Endothelial cell (in vitro differentiated cells): ENCODE measurements at regions not wholly inside any gene's neighbourhood (a gene's known extent, or its start where the extent isn't known, plus 50 kb on each side); places are given as distances from the start of the nearest gene placed in this dataset.

Experiments used
- DNase-seq: peaks from one replicate; pipeline ENCODE4 v3.0.0; 2021; ENCODE audit warnings: low spot score
- H3K27ac Mint-ChIP-seq: one replicate; pipeline ENCODE4 v1.8.0; 2021; ENCODE audit warnings: mixed read lengths, inconsistent platforms; ENCODE audit not compliant: unreplicated experiment
- H3K27me3 Mint-ChIP-seq: one replicate; pipeline ENCODE4 v1.8.0; 2021; ENCODE audit warnings: mild to moderate bottlenecking, moderate library complexity, mixed read lengths, inconsistent platforms; ENCODE audit not compliant: unreplicated experiment
- H3K36me3 Mint-ChIP-seq: one replicate; pipeline ENCODE4 v1.8.0; 2021; ENCODE audit warnings: mild to moderate bottlenecking, low read depth, mixed read lengths, inconsistent platforms; ENCODE audit not compliant: unreplicated experiment
- H3K4me1 Mint-ChIP-seq: one replicate; pipeline ENCODE4 v1.8.0; 2021; ENCODE audit warnings: mild to moderate bottlenecking, mixed read lengths, inconsistent platforms; ENCODE audit not compliant: unreplicated experiment
- H3K4me3 Mint-ChIP-seq: one replicate; pipeline ENCODE4 v1.8.0; 2021; ENCODE audit warnings: mild to moderate bottlenecking, mixed read lengths, inconsistent platforms; ENCODE audit not compliant: unreplicated experiment
- H3K9me3 Mint-ChIP-seq: one replicate; pipeline ENCODE4 v1.8.0; 2021; ENCODE audit warnings: mixed read lengths, inconsistent platforms; ENCODE audit not compliant: unreplicated experiment
- CTCF ChIP-seq: fragments of 200-600 bp; sonication (generic); IDR thresholded peaks from one replicate; pipeline ENCODE4 v1.5.0; 2021; ENCODE audit warnings: antibody characterized with exemption; ENCODE audit not compliant: unreplicated experiment

- no peak for DNase-seq
- Mint-ChIP-seq H3K27ac (no peak overlapping the region), H3K4me3 (no peak overlapping the region), H3K4me1 (no peaks in the 10 kb centered on the region), H3K36me3 (peaks cover 12% of the 10 kb centered on the region), H3K9me3 (peaks cover 52% of the 10 kb centered on the region), H3K27me3 (peaks cover 9% of the 10 kb centered on the region)
- no peak for TF ChIP-seq CTCF
Measured at GRCh38 chr10:131433568-131433967, 122.0 kb upstream of the TCERG1L start.

DNA sequence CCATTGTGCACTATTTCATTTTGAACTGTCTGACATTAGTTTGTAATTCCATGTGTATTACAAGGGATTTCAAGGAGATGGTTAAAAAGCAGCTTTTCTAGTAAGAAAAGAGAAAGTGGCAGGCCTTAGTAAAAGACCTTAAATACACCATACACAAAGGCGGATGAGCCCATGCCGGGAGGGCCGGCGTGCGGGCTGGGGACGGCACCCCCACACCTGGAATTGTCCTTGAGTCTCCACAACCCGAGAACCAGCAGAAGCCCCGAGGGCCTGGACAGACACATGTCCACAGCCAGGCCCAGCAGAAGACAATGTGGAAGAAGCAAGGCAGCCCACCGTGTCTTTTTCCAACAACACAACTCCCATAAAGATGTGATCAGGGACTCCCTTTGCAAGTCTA lies 123.7 kb upstream of the TCERG1L start:
- Mint-ChIP-seq H3K4me3 (no peak overlapping the region), H3K9me3 (peaks cover 45% of the 10 kb centered on the region)

DNA sequence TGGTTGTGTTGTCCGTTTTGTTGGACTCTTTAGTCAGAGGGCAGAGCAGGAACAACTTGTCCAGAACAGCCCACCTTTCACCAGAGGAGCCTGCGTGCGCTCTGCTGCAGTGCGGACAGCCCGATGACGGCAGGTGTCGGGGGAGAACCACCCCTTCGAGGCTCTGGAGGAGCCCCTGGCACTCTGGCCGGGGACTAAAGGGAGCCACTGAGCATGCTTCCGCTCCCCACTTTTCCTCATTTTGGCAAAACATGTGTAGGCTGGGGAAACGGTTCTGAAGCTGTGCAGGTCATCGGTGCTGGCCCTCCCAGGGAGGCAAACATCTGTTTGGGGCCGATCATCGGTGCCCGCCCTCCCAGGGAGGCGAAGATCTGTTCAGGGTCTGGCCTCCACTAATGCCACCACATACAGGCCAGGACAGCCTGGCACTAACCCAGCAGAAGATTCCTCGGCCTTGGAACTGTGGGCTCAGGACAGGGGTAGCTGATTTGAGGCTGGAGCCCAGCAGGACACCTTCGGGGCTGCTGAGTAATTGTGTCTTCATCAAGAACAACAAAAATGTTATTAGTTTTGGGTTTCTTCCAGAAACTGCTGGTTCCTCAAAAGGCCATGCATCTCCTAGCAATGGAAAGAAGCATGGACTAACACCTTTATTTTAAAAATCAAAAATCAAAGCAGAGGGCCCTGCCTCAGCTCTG lies 124.4 kb upstream of the TCERG1L start:
- Mint-ChIP-seq H3K27me3 (peaks cover 7% of the 10 kb centered on the region), H3K27ac (no peak overlapping the region), H3K9me3 (peaks cover 40% of the 10 kb centered on the region), H3K36me3 (peaks cover 11% of the 10 kb centered on the region), H3K4me1 (no peaks in the 10 kb centered on the region), H3K4me3 (no peak overlapping the region)
- no peak for DNase-seq
- TF ChIP-seq CTCF, result no peak

More for the DNA sequence above, 123.7 kb upstream of the TCERG1L start:
- no peak for DNase-seq
- H3K27me3 Mint-ChIP-seq, result peaks cover 7% of the 10 kb centered on the region
- peaks cover 16% of the 10 kb centered on the region for H3K36me3 Mint-ChIP-seq
- no peaks in the 10 kb centered on the region for H3K4me1 Mint-ChIP-seq
- no peak for TF ChIP-seq CTCF
- H3K27ac Mint-ChIP-seq, result no peak overlapping the region

GRCh38 chr10:131436458-131436857 lies 124.9 kb upstream of the TCERG1L start:
- H3K4me1 Mint-ChIP-seq, result no peaks in the 10 kb centered on the region
- DNase-seq, result no peak
- H3K36me3 Mint-ChIP-seq, result peaks cover 11% of the 10 kb centered on the region
- TF ChIP-seq CTCF, result no peak
- H3K27ac Mint-ChIP-seq, result no peak overlapping the region
- peaks cover 36% of the 10 kb centered on the region for H3K9me3 Mint-ChIP-seq
- no peak overlapping the region for H3K4me3 Mint-ChIP-seq
- peaks cover 7% of the 10 kb centered on the region for H3K27me3 Mint-ChIP-seq

GRCh38 chr10:131437556-131438475 lies 126.3 kb upstream of the TCERG1L start:
- TF ChIP-seq CTCF, result no peak
- no peak overlapping the region for H3K4me3 Mint-ChIP-seq
- H3K4me1 Mint-ChIP-seq, result no peaks in the 10 kb centered on the region
- H3K27me3 Mint-ChIP-seq, result peaks cover 3% of the 10 kb centered on the region
- no peak overlapping the region for H3K27ac Mint-ChIP-seq
- H3K9me3 Mint-ChIP-seq, result peaks cover 36% of the 10 kb centered on the region
- DNase-seq, result no peak
- H3K36me3 Mint-ChIP-seq, result peaks cover 11% of the 10 kb centered on the region
